ENCODE measurements at regions not wholly inside any gene's neighbourhood (a gene's known extent, or its start where the extent isn't known, plus 50 kb on each side); places are given as distances from the start of the nearest gene placed in this dataset.

- DNase-seq (ENCODE audit: low spot score): no peak
- in situ Hi-C loops (cut with MboI; ENCODE audit: low sequenced_read_pairs, unreplicated experiment): no loop called here
- no peak for TF ChIP-seq CTCF (IDR thresholded peaks at IDR 0.05; ENCODE audit: borderline replicate concordance, control extremely low read depth, extremely low read depth, insufficient read depth, missing control alignments)
Measured at GRCh38 chr3:76943058-76943457, 96.8 kb upstream of the ROBO2 start.

GRCh38 chr3:76943671-76944070 is 96.2 kb upstream of the ROBO2 start:
- TF ChIP-seq CTCF (IDR thresholded peaks at IDR 0.05; ENCODE audit: borderline replicate concordance, control extremely low read depth, extremely low read depth, insufficient read depth, missing control alignments): no peak
- in situ Hi-C loops (cut with MboI; ENCODE audit: low sequenced_read_pairs, unreplicated experiment): no loop called here
- DNase-seq (ENCODE audit: low spot score): no peak

GRCh38 chr3:76949033-76949432 is 90.9 kb upstream of the ROBO2 start:
- TF ChIP-seq CTCF (IDR thresholded peaks at IDR 0.05; ENCODE audit: borderline replicate concordance, control extremely low read depth, extremely low read depth, insufficient read depth, missing control alignments): no peak
- DNase-seq (ENCODE audit: low spot score): no peak
- in situ Hi-C loops (cut with MboI; ENCODE audit: low sequenced_read_pairs, unreplicated experiment): no loop called here

- TF ChIP-seq CTCF (IDR thresholded peaks at IDR 0.05; ENCODE audit: borderline replicate concordance, control extremely low read depth, extremely low read depth, insufficient read depth, missing control alignments): no peak
- DNase-seq (ENCODE audit: low spot score): no peak
- in situ Hi-C loops (cut with MboI; ENCODE audit: low sequenced_read_pairs, unreplicated experiment): no loop called here
Measured at GRCh38 chr3:76949462-76949861, 90.4 kb upstream of the ROBO2 start.

- in situ Hi-C loops (cut with MboI; ENCODE audit: low sequenced_read_pairs, unreplicated experiment): no loop called here
- no peak for DNase-seq (ENCODE audit: low spot score)
- TF ChIP-seq CTCF (IDR thresholded peaks at IDR 0.05; ENCODE audit: borderline replicate concordance, control extremely low read depth, extremely low read depth, insufficient read depth, missing control alignments): no peak
Measured at GRCh38 chr3:76950590-76950989, 89.3 kb upstream of the ROBO2 start.

- no peak for DNase-seq (ENCODE audit: low spot score)
- TF ChIP-seq CTCF (IDR thresholded peaks at IDR 0.05; ENCODE audit: borderline replicate concordance, control extremely low read depth, extremely low read depth, insufficient read depth, missing control alignments): no peak
- in situ Hi-C loops (cut with MboI; ENCODE audit: low sequenced_read_pairs, unreplicated experiment): no loop called here
Measured at GRCh38 chr3:76954412-76954811, 85.5 kb upstream of the ROBO2 start.

- in situ Hi-C loops (cut with MboI; ENCODE audit: low sequenced_read_pairs, unreplicated experiment): no loop called here
- no peak for TF ChIP-seq CTCF (IDR thresholded peaks at IDR 0.05; ENCODE audit: borderline replicate concordance, control extremely low read depth, extremely low read depth, insufficient read depth, missing control alignments)
- no peak for DNase-seq (ENCODE audit: low spot score)
Measured at GRCh38 chr3:76958274-76958673, 81.6 kb upstream of the ROBO2 start.

Measured in GM13976 (cell line).